Dermis blood vessel endothelial cell (primary cell): ENCODE measurements at regions not wholly inside any gene's neighbourhood (a gene's known extent, or its start where the extent isn't known, plus 50 kb on each side); places are given as distances from the start of the nearest gene placed in this dataset.

Experiments used
- DNase-seq: peaks from one replicate; pipeline ENCODE4 v3.0.0; 2010

GRCh38 chr18:40930211-40930882 is 1024.7 kb upstream of the PIK3C3 start:
- no peak for DNase-seq

GRCh38 chr18:40929399-40929798 is 1025.6 kb upstream of the PIK3C3 start:
- no peak for DNase-seq

- no peak for DNase-seq
These were observed 1028.4 kb upstream of the PIK3C3 start for GRCh38 chr18:40926679-40927078.

- DNase-seq = no peak
These were observed 1029.9 kb upstream of the PIK3C3 start for GRCh38 chr18:40925071-40925541.

GRCh38 chr18:40921845-40922629 is 1033.0 kb upstream of the PIK3C3 start:
- no peak for DNase-seq

- DNase-seq = no peak
These were observed 1038.0 kb upstream of the PIK3C3 start for GRCh38 chr18:40917056-40917455.

- no peak for DNase-seq
These were observed 1039.3 kb upstream of the PIK3C3 start for GRCh38 chr18:40915724-40916123.

GRCh38 chr18:40911582-40912254 is 1043.3 kb upstream of the PIK3C3 start:
- DNase-seq = no peak

- no peak for DNase-seq
These were observed 1044.0 kb upstream of the PIK3C3 start for GRCh38 chr18:40911041-40911440.

- no peak for DNase-seq
These were observed 1047.2 kb upstream of the PIK3C3 start for GRCh38 chr18:40907842-40908241.

GRCh38 chr18:40904295-40904694 is 1050.7 kb upstream of the PIK3C3 start:
- no peak for DNase-seq

GRCh38 chr18:40902436-40902835 is 1052.6 kb upstream of the PIK3C3 start:
- no peak for DNase-seq

GRCh38 chr18:40897884-40898283 is 1057.2 kb upstream of the PIK3C3 start:
- DNase-seq = no peak

GRCh38 chr18:40883271-40883670 is 1071.8 kb upstream of the PIK3C3 start:
- DNase-seq = no peak

- DNase-seq = no peak
These were observed 1072.6 kb upstream of the PIK3C3 start for GRCh38 chr18:40882468-40882867.

- no peak for DNase-seq
These were observed 1076.7 kb upstream of the PIK3C3 start for GRCh38 chr18:40878371-40878770.

- no peak for DNase-seq
These were observed 1077.9 kb upstream of the PIK3C3 start for GRCh38 chr18:40877096-40877495.

- no peak for DNase-seq
These were observed 1079.9 kb upstream of the PIK3C3 start for GRCh38 chr18:40875101-40875615.

GRCh38 chr18:40874233-40874632 is 1080.8 kb upstream of the PIK3C3 start:
- no peak for DNase-seq

- DNase-seq = no peak
These were observed 1086.8 kb upstream of the PIK3C3 start for GRCh38 chr18:40868110-40868858.

- no peak for DNase-seq
These were observed 1087.6 kb upstream of the PIK3C3 start for GRCh38 chr18:40867459-40867858.

- DNase-seq = no peak
These were observed 1088.1 kb upstream of the PIK3C3 start for GRCh38 chr18:40866968-40867367.
